T-cell (primary cell): ENCODE measurements at regions not wholly inside any gene's neighbourhood (a gene's known extent, or its start where the extent isn't known, plus 50 kb on each side); places are given as distances from the start of the nearest gene placed in this dataset.

Experiments used
- ATAC-seq, 4 experiments: fragments of 200-7000 bp in 3 of 4; fragments of 150-1000 bp in 1 of 4; cut with Tn5 transposase; replicated peaks in 1 of 4; 1 replicate in 3 of 4; 2 replicates in 1 of 4; pipeline ENCODE4 v1.10.0; 2021; ENCODE audit warnings: moderate library complexity in 3 of 4, mild to moderate bottlenecking in 2 of 4, moderate number of reproducible peaks in 1 of 4
- CTCF ChIA-PET, 2 donors: fragments of 300-600 bp; sonication (Branson Sonifier 250); formaldehyde crosslinking; loops; one replicate each; lab custom pipeline; 2022; ENCODE audit warnings: antibody characterized with exemption in 2 of 2; lab: Charles Lee
- POLR2A ChIA-PET, 2 donors: fragments of 300-600 bp; sonication (Branson Sonifier 250); formaldehyde crosslinking; loops; one replicate each; lab custom pipeline; 2022; ENCODE audit warnings: antibody characterized with exemption in 2 of 2; lab: Charles Lee
- DNase-seq, 35 experiments: peaks; one replicate each; pipeline versions ENCODE4 v3.0.0 to v3.0.0-alpha.2; 2013 to 2023
- H3K27ac ChIP-seq: one replicate; pipeline ENCODE4 v1.5.1; 2013; ENCODE audit warnings: low read length
- H3K27me3 ChIP-seq, 2 experiments: replicated peaks in 1 of 2; 1 replicate in 1 of 2; 2 replicates in 1 of 2; pipeline versions ENCODE4 v1.6.1 to v1.7.0; 2013; ENCODE audit warnings: low read length in 1 of 2, mixed read lengths in 1 of 2; ENCODE audit not compliant: control insufficient read depth in 2 of 2, insufficient read depth in 2 of 2; ENCODE audit errors: extremely low read depth in 1 of 2
- H3K36me3 ChIP-seq, 2 donors: 1 replicate in 1 of 2; 2 replicates in 1 of 2; pipeline versions ENCODE4 v1.6.1 to v1.7.0; 2013; ENCODE audit warnings: low read length in 1 of 2; ENCODE audit not compliant: control insufficient read depth in 2 of 2, insufficient read depth in 1 of 2; ENCODE audit errors: extremely low read depth in 1 of 2
- H3K4me1 ChIP-seq, 2 experiments: 1 replicate in 1 of 2; 2 replicates in 1 of 2; pipeline versions ENCODE4 v1.6.1 to v1.7.0; 2013; ENCODE audit warnings: low read length in 2 of 2, mixed read lengths in 1 of 2; ENCODE audit not compliant: insufficient read depth in 2 of 2, control insufficient read depth in 1 of 2; ENCODE audit errors: extremely low read depth in 1 of 2
- H3K4me3 ChIP-seq, 2 donors: 1 replicate in 1 of 2; 2 replicates in 1 of 2; pipeline versions ENCODE4 v1.5.1 to v1.7.0; 2013; ENCODE audit warnings: mild to moderate bottlenecking in 2 of 2, low read length in 1 of 2, moderate library complexity in 1 of 2; ENCODE audit not compliant: control insufficient read depth in 1 of 2; ENCODE audit errors: extremely low read depth in 1 of 2
- H3K9me3 ChIP-seq: 2 replicates; pipeline ENCODE4 v1.7.0; 2013
- H3K27ac Mint-ChIP-seq, 2 donors: one replicate each; pipeline ENCODE4 v1.8.0; 2020 to 2021; ENCODE audit warnings: mild to moderate bottlenecking in 2 of 2, mixed read lengths in 2 of 2
- H3K27me3 Mint-ChIP-seq, 2 donors: one replicate each; pipeline ENCODE4 v1.8.0; 2021 to 2022; ENCODE audit warnings: mixed read lengths in 2 of 2
- H3K36me3 Mint-ChIP-seq: one replicate; pipeline ENCODE4 v1.8.0; 2021; ENCODE audit warnings: mixed read lengths
- H3K4me1 Mint-ChIP-seq, 3 donors: one replicate each; pipeline ENCODE4 v1.8.0; 2020 to 2022; ENCODE audit warnings: mixed read lengths in 3 of 3, mild to moderate bottlenecking in 1 of 3
- H3K4me3 Mint-ChIP-seq, 3 donors: one replicate each; pipeline ENCODE4 v1.8.0; 2020 to 2022; ENCODE audit warnings: mild to moderate bottlenecking in 3 of 3, mixed read lengths in 3 of 3, moderate library complexity in 3 of 3
- H3K9me3 Mint-ChIP-seq, 3 donors: one replicate each; pipeline ENCODE4 v1.8.0; 2020 to 2022; ENCODE audit warnings: mixed read lengths in 3 of 3
- WGBS: methylation state at CpG from one replicate; pipeline ENCODE4 v1.1.5; 2013; ENCODE audit warnings: missing lambda C conversion rate; ENCODE audit not compliant: insufficient coverage; 5-methylcytosine and 5-hydroxymethylcytosine counted together

DNA sequence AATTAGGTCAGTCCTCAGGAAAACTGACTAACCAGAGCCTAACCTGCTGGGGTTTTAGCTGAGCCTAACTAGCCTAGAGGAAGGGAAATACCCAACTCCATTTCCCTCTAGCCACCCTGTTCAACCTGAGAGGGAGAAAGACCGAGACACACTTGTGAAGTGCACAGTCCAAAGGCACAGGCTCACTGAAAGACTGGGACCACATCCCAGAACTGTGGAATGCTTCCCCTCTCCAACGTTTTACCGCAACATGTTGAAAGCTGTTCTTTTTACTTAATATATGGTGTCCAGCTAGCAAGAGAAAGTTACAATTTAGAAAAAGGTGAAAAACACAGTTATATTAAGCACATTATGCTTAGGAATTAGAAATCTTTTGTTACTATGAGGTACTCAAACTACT lies 76.8 kb upstream of the SIMC1 start:
- Histone ChIP-seq H3K4me3 (no peak overlapping the region), H3K27me3 (no peaks in the 10 kb centered on the region), H3K4me1 (no peaks in the 10 kb centered on the region), H3K9me3 (no peaks in the 10 kb centered on the region), H3K27ac (no peak overlapping the region), H3K36me3 (no peaks in the 10 kb centered on the region)
- CTCF ChIA-PET: no interaction called here
- no peak overlapping the region for H3K27ac Mint-ChIP-seq
- H3K27me3 Mint-ChIP-seq: peaks cover 29 to 32% of the 10 kb centered on the region in 2 donors
- no peak for ATAC-seq
- WGBS: no CpG with 5 or more reads among the region's 3 CpGs
- H3K36me3 Mint-ChIP-seq: no peaks in the 10 kb centered on the region
- peaks cover 0 to 2% (median 0%) of the 10 kb centered on the region in 3 donors for H3K4me1 Mint-ChIP-seq
- POLR2A ChIA-PET: no interaction called here
- H3K9me3 Mint-ChIP-seq: peaks cover 0 to 3% (median 0%) of the 10 kb centered on the region in 3 donors
- no peak overlapping the region for H3K4me3 Mint-ChIP-seq
- no peak for DNase-seq

DNA sequence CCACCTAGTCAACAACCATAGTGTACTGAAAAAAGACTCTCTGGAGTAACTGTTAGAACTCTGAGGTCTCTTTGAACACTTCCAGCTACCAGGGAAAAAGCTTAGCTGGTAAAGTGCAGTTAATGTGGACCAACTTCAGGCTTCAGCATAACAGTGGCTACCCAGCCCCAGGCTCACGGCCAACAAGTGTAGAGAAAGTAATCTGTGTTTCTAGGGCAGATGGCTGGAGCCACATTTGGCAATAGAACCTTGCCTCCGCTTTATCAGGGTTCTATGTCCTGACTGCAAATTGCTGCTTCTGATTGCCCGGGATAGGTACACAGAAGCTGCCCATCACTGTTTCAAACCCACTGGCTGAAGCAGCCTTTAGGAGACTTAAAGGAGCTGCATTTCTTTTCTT lies 76.0 kb upstream of the SIMC1 start:
- Mint-ChIP-seq H3K4me1 (no peaks in the 10 kb centered on the region), H3K27ac (no peak overlapping the region), H3K9me3 (peaks cover 0 to 3% (median 0%) of the 10 kb centered on the region in 3 donors), H3K27me3 (peaks cover 23 to 35% of the 10 kb centered on the region in 2 donors), H3K36me3 (no peaks in the 10 kb centered on the region), H3K4me3 (no peak overlapping the region)
- Histone ChIP-seq H3K4me3 (no peak overlapping the region), H3K27ac (no peak overlapping the region), H3K4me1 (no peaks in the 10 kb centered on the region), H3K9me3 (no peaks in the 10 kb centered on the region), H3K36me3 (no peaks in the 10 kb centered on the region), H3K27me3 (no peaks in the 10 kb centered on the region)
- ChIA-PET CTCF (no interaction called here), POLR2A (no interaction called here)
- ATAC-seq (no peak), DNase-seq (no peak)
- WGBS: 63% methylated on average over 1 of the region's 3 CpGs

DNA sequence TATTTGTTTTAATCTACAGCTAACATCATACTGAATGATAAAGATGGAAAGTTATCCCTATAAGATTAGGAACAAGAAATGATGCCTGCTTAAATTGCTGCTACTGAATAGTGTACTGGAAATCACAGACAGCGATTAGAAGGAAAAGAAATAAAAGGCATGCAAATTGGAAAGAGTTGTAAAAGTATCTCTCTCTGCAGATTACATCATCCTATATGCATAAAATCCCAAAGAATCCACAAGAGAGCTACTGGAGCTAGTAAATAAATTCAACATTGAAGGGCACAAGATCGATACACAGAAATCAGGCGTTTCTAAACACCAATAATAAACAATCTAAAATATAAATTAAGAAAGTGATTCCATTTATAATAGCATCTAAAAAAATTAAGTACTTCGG lies 75.3 kb upstream of the SIMC1 start:
- H3K4me3 Mint-ChIP-seq: no peak overlapping the region
- no peak for ATAC-seq
- WGBS: no CpG with 5 or more reads among the region's 4 CpGs

DNA sequence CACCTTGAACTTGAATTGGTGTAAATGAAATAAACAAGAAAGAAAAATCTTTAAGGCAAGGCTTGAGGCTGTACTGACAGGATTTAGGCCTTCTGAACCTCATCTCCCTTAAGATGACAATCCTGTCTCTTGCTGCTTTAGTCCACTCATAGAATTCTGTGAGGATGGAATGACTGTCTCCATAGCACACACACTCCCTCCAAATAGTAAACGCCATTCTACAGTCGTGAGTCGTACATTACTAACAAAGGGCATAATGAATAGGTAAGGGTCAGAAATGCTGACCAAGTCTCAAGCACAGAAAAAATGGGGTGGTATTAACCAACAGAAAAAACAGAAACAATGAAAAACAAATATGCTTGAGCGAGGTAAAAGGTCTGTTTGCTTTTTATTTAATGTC lies 71.8 kb upstream of the SIMC1 start:
- H3K36me3 ChIP-seq: no peaks in the 10 kb centered on the region
- ATAC-seq (no peak), DNase-seq (no peak)
- no peaks in the 10 kb centered on the region for H3K27me3 ChIP-seq
- Mint-ChIP-seq H3K27me3 (peaks cover 9 to 25% of the 10 kb centered on the region in 2 donors), H3K4me3 (no peak overlapping the region), H3K9me3 (peaks cover 0 to 3% (median 0%) of the 10 kb centered on the region in 3 donors), H3K36me3 (no peaks in the 10 kb centered on the region), H3K27ac (no peak overlapping the region), H3K4me1 (peaks cover 2 to 7% (median 2%) of the 10 kb centered on the region in 3 donors)
- no peaks in the 10 kb centered on the region for H3K9me3 ChIP-seq
- ChIA-PET CTCF (no interaction called here), POLR2A (no interaction called here)
- H3K4me3 ChIP-seq: no peak overlapping the region
- no peaks in the 10 kb centered on the region for H3K4me1 ChIP-seq
- no peak overlapping the region for H3K27ac ChIP-seq
- no CpG with 5 or more reads among the region's 4 CpGs for WGBS

More for the DNA sequence above, 75.3 kb upstream of the SIMC1 start:
- POLR2A ChIA-PET: interaction anchor here in 1 of 2 donors (0.7 kb wide), 1 partner anchor 244 kb away, joined by 4 read pairs; no protein-coding TSS in a partner anchor
- H3K36me3 ChIP-seq: no peaks in the 10 kb centered on the region
- Mint-ChIP-seq H3K27ac (no peak overlapping the region), H3K4me1 (no peaks in the 10 kb centered on the region), H3K9me3 (peaks cover 0 to 3% (median 0%) of the 10 kb centered on the region in 3 donors), H3K27me3 (peaks cover 22 to 36% of the 10 kb centered on the region in 2 donors), H3K36me3 (no peaks in the 10 kb centered on the region)
- H3K4me1 ChIP-seq: no peaks in the 10 kb centered on the region
- H3K4me3 ChIP-seq: no peak overlapping the region
- no peak overlapping the region for H3K27ac ChIP-seq
- no peaks in the 10 kb centered on the region for H3K27me3 ChIP-seq
- CTCF ChIA-PET: no interaction called here
- DNase-seq: no peak
- H3K9me3 ChIP-seq: no peaks in the 10 kb centered on the region

DNA sequence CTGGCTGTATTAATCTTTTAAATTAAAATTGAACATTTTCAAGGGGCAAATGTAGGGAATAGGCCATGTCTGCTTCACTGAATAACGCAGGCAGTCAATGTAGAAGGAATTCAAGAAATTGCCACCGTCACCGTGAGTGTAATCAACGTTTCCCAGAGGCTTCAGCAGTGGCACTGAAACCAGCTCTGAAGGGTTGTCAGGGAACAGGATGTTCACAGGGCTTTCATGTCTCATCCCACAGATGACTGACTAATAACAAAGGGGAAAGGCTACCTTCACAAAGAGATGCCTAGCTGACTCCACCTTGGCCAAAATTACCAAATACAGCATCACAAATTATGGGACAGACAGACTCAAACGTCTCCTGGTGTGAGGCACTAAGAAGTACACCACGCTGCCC lies 70.4 kb upstream of the SIMC1 start:
- Mint-ChIP-seq H3K4me1 (peaks cover 2 to 7% (median 2%) of the 10 kb centered on the region in 3 donors), H3K9me3 (peaks cover 0 to 3% (median 0%) of the 10 kb centered on the region in 3 donors), H3K4me3 (no peak overlapping the region), H3K36me3 (no peaks in the 10 kb centered on the region), H3K27ac (no peak overlapping the region), H3K27me3 (peaks cover 5 to 24% of the 10 kb centered on the region in 2 donors)
- Histone ChIP-seq H3K4me3 (no peak overlapping the region), H3K4me1 (no peaks in the 10 kb centered on the region), H3K9me3 (no peaks in the 10 kb centered on the region), H3K36me3 (no peaks in the 10 kb centered on the region), H3K27me3 (no peaks in the 10 kb centered on the region), H3K27ac (no peak overlapping the region)
- 21% methylated on average over 5 of the region's 6 CpGs for WGBS
- ChIA-PET POLR2A (no interaction called here), CTCF (no interaction called here)
- DNase-seq (no peak), ATAC-seq (no peak)

DNA sequence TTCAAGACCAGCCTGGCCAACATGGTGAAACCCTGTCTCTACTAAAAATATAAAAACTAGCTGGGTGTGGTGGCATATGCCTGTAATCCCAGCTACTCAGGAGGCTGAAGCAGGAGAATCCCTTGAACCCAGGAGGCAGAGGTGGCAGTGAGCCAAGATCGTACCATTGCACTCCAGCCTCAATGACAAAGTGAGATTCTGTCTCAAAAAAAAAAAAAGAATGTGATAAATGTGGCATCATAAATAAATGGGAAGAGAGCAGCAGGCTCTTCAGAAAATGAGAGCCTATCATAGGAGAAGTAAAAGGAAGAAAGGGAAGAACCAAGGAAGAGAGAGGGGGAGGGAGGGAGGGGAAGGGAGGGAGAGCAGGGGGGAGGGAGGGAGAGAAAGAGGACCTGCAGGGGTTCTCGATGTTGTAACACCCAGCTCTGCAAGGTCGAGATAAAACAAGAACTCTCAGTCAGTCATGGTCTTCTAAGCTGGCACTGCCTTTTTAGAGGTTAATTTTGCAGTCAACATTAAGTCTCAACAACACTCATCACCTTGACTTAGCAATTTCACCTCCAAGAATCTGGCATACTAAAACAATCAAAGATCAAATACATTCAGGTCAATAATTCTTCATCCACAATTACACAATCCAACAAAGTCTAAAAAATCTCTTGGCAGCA lies 68.7 kb upstream of the SIMC1 start:
- no peak for DNase-seq
- H3K27me3 ChIP-seq: peaks cover 0 to 9% of the 10 kb centered on the region in 2 experiments
- H3K4me3 Mint-ChIP-seq: no peak overlapping the region
- H3K36me3 Mint-ChIP-seq: no peaks in the 10 kb centered on the region
- no peaks in the 10 kb centered on the region for H3K9me3 Mint-ChIP-seq
- no peak for ATAC-seq
- no peak overlapping the region for H3K4me3 ChIP-seq
- peaks cover 2 to 7% (median 2%) of the 10 kb centered on the region in 3 donors for H3K4me1 Mint-ChIP-seq
- no peaks in the 10 kb centered on the region for H3K9me3 ChIP-seq
- peaks cover 0 to 25% of the 10 kb centered on the region in 2 donors for H3K27me3 Mint-ChIP-seq
- H3K27ac Mint-ChIP-seq: no peak overlapping the region
- 49% methylated on average over 3 of the region's 3 CpGs for WGBS
- ChIA-PET POLR2A (no interaction called here), CTCF (no interaction called here)
- H3K36me3 ChIP-seq: no peaks in the 10 kb centered on the region
- no peak overlapping the region for H3K27ac ChIP-seq
- H3K4me1 ChIP-seq: no peaks in the 10 kb centered on the region
